ENCODE measurements at regions not wholly inside any gene's neighbourhood (a gene's known extent, or its start where the extent isn't known, plus 50 kb on each side); places are given as distances from the start of the nearest gene placed in this dataset.
A peak's percentile ranks its signal among the peaks of the same experiment; 100 is the strongest.

DNA sequence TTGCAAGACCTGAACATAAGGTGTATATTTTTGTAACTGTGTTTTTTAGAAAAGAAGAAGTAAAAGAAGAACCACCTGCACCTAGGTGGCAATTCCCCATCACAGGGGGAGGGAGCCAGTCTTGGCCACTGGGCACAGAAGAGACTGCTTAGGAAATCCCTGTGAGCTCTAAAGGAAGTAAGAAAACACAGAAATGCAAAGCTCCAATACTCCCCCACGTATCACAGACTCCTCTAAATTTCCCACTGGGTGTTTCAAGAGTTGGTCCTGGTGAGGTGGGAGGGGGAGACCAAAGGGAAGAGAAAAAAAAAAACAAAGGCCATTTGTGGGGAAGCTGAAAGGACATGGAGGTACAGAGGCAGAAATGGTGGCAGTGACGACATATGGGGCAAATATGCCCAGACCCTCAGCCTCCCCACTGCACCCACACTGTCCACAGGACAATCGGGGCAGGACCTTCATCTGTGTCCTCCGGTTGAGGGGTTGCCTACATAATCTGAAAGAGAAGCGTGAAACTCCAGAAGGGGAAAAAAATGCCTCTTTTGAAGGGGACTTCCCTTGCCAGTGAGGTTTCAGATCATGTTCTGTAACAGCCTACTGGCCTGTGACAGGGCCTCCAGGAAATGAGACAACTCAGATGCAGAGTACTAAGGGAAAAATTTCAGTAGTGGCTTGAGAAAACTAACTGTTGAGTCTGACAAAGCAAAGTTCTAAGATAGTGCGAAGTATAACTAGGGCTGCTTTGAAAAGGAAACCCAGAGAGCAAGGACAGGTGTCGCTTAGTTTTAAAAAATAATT, 226.2 kb upstream of the MARCKS start:
- H3K79me2 ChIP-seq (ENCODE audit: control insufficient read depth, insufficient read depth, low read length): no peaks in the 10 kb centered on the region
- no TSS peak for BruUV-seq (replicated peaks)
- dilution Hi-C loops (cut with MboI; ENCODE audit: extremely low pct_ligation_motif_present, low sequenced_read_pairs) (no loop called here), intact Hi-C loops (cut with micrococcal nuclease) (loop anchor here (5.0 kb wide), 2 partner anchors 69 to 509 kb away; no protein-coding TSS in a partner anchor)
- ChIA-PET POLR2A (no interaction called here), CTCF (interaction anchor here (1.7 to 3.1 kb wide), 4 partner anchors 11 to 228 kb away, joined by 4 to 16 read pairs (median 4); no protein-coding TSS in a partner anchor)
- peak overlapping the region; percentile 25 for H2AFZ ChIP-seq (ENCODE audit: low read depth, low read length)
- no peaks in the 10 kb centered on the region for H4K20me1 ChIP-seq (replicated peaks; ENCODE audit: control insufficient read depth, extremely low read depth, insufficient read depth, low read length)
- DNase-seq (ENCODE audit: low read depth, low spot score) (peak; percentile 77), FAIRE-seq (peak; percentile 86)
- no peaks in the 10 kb centered on the region for H3K9me3 ChIP-seq (replicated peaks; ENCODE audit: control insufficient read depth, insufficient read depth, low read length)
- peak; percentile 16 for TF ChIP-seq FOS (IDR thresholded peaks at IDR 0.05; ENCODE audit: borderline replicate concordance, insufficient read depth, low read length)
- no peak for TF ChIP-seq MYC (IDR thresholded peaks at IDR 0.05; ENCODE audit: low read depth, low read length)
- peak overlapping the region; percentile 83 for H3K27ac ChIP-seq (ENCODE audit: insufficient read depth, low read depth, low read length)
- H3K4me3 ChIP-seq (replicated peaks in 1 of 3; ENCODE audit: insufficient read depth in 1 of 3, low read depth in 1 of 3, low read length in 3 of 3): no peak overlapping the region
- no peaks in the 10 kb centered on the region for H3K9me1 ChIP-seq (replicated peaks; ENCODE audit: control insufficient read depth, extremely low read depth, insufficient read depth, low read length)
- peak overlapping the region; percentile 79 for H3K4me2 ChIP-seq (ENCODE audit: insufficient read depth, low read length)
- peak overlapping the region; percentile 78 for H3K9ac ChIP-seq (replicated peaks; ENCODE audit: extremely low read depth, insufficient read depth, low read length)
- H3K4me1 ChIP-seq (ENCODE audit: control insufficient read depth, extremely low read depth, insufficient read depth, low read length): peaks cover 22% of the 10 kb centered on the region
- H3K27me3 ChIP-seq (ENCODE audit: control insufficient read depth in 2 of 2, insufficient read depth in 2 of 2, low read length in 2 of 2): no peaks in the 10 kb centered on the region
- H3K36me3 ChIP-seq (ENCODE audit: control insufficient read depth in 2 of 2, extremely low read depth in 1 of 2, insufficient read depth in 2 of 2, low read length in 2 of 2): no peaks in the 10 kb centered on the region

DNA sequence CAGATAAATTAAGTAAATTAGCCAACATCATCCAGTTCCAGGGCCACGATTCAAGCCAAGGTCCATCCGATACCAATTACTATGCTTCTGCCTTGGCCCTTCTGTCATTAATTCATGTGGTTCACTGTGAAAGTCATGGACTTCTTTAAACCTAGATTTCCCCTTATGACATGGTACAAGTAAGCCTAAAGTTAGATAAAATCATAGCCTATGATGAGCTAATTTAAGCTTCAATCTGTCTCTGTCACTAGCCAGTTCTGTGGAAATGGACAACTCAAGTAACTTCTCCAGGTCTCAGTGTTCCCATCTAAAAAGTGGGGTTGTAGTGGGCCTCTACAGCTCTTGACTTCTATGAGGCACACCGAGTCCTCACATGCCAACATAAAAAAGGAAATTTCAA, 225.5 kb upstream of the MARCKS start:
- H2AFZ ChIP-seq (ENCODE audit: low read depth, low read length): peak overlapping the region; percentile 27
- no peaks in the 10 kb centered on the region for H3K9me3 ChIP-seq (replicated peaks; ENCODE audit: control insufficient read depth, insufficient read depth, low read length)
- FAIRE-seq (no peak), DNase-seq (ENCODE audit: low read depth, low spot score) (no peak)
- CTCF ChIA-PET: interaction anchor here (1.1 to 3.1 kb wide), 5 partner anchors 11 to 508 kb away, joined by 3 to 16 read pairs (median 4); no protein-coding TSS in a partner anchor
- peak overlapping the region; percentile 79 for H3K4me2 ChIP-seq (ENCODE audit: insufficient read depth, low read length)
- BruUV-seq (replicated peaks): TSS peak; percentile 31
- H3K9me1 ChIP-seq (replicated peaks; ENCODE audit: control insufficient read depth, extremely low read depth, insufficient read depth, low read length): no peaks in the 10 kb centered on the region
- no peak overlapping the region for H3K4me3 ChIP-seq (replicated peaks in 1 of 3; ENCODE audit: insufficient read depth in 1 of 3, low read depth in 1 of 3, low read length in 3 of 3)
- H3K79me2 ChIP-seq (ENCODE audit: control insufficient read depth, insufficient read depth, low read length): no peaks in the 10 kb centered on the region
- no peaks in the 10 kb centered on the region for H3K36me3 ChIP-seq (ENCODE audit: control insufficient read depth in 2 of 2, extremely low read depth in 1 of 2, insufficient read depth in 2 of 2, low read length in 2 of 2)
- H3K27me3 ChIP-seq (ENCODE audit: control insufficient read depth in 2 of 2, insufficient read depth in 2 of 2, low read length in 2 of 2): no peaks in the 10 kb centered on the region
- intact Hi-C loops (cut with micrococcal nuclease): loop anchor here (1.0 to 5.0 kb wide), 5 partner anchors 69 to 509 kb away; no protein-coding TSS in a partner anchor
- peaks cover 22% of the 10 kb centered on the region for H3K4me1 ChIP-seq (ENCODE audit: control insufficient read depth, extremely low read depth, insufficient read depth, low read length)
- no peaks in the 10 kb centered on the region for H4K20me1 ChIP-seq (replicated peaks; ENCODE audit: control insufficient read depth, extremely low read depth, insufficient read depth, low read length)
- peak overlapping the region; percentile 83 for H3K27ac ChIP-seq (ENCODE audit: insufficient read depth, low read depth, low read length)
- TF ChIP-seq EZH2 (IDR thresholded peaks at IDR 0.05; ENCODE audit: borderline replicate concordance, low read depth, low read length, severe bottlenecking) (no peak), MYC (IDR thresholded peaks at IDR 0.05; ENCODE audit: low read depth, low read length) (no peak)
- TF ChIP-seq, protein P1, sequence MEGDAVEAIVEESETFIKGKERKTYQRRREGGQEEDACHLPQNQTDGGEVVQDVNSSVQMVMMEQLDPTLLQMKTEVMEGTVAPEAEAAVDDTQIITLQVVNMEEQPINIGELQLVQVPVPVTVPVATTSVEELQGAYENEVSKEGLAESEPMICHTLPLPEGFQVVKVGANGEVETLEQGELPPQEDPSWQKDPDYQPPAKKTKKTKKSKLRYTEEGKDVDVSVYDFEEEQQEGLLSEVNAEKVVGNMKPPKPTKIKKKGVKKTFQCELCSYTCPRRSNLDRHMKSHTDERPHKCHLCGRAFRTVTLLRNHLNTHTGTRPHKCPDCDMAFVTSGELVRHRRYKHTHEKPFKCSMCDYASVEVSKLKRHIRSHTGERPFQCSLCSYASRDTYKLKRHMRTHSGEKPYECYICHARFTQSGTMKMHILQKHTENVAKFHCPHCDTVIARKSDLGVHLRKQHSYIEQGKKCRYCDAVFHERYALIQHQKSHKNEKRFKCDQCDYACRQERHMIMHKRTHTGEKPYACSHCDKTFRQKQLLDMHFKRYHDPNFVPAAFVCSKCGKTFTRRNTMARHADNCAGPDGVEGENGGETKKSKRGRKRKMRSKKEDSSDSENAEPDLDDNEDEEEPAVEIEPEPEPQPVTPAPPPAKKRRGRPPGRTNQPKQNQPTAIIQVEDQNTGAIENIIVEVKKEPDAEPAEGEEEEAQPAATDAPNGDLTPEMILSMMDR (IDR thresholded peaks at IDR 0.05; ENCODE audit: extremely low read depth in 1 of 2, insufficient read depth in 1 of 2, low read depth in 1 of 2, low read length in 2 of 2): no peak
- POLR2A ChIA-PET: interaction anchor here (1.4 kb wide), 1 partner anchor 224 kb away, joined by 9 read pairs; no protein-coding TSS in a partner anchor
- dilution Hi-C loops (cut with MboI; ENCODE audit: extremely low pct_ligation_motif_present, low sequenced_read_pairs): no loop called here
- peak overlapping the region; percentile 78 for H3K9ac ChIP-seq (replicated peaks; ENCODE audit: extremely low read depth, insufficient read depth, low read length)

Measured in endothelial cell of umbilical vein (primary cell).